BJ (cell line): ENCODE measurements at regions not wholly inside any gene's neighbourhood (a gene's known extent, or its start where the extent isn't known, plus 50 kb on each side); places are given as distances from the start of the nearest gene placed in this dataset.
"Not testable (repeated sequence)": the region's sequence is repeated elsewhere in the genome, so short reads cannot be mapped to it uniquely, and the experiment has no call there.

ENCODE experiments used
- CTCF ChIA-PET: fragments of 350-600 bp; formaldehyde crosslinking; extraction: SDS; loops from one replicate; lab custom pipeline; 2021; ENCODE audit warnings: antibody characterized with exemption, inconsistent platforms; lab: Yijun Ruan, JAX
- POLR2A ChIA-PET: fragments of 300-600 bp; sonication (Branson Sonifier 250); formaldehyde crosslinking; extraction: SDS; loops from one replicate; lab custom pipeline; 2021; ENCODE audit warnings: antibody characterized with exemption; lab: Charles Lee
- DNase-seq: peaks from one replicate; pipeline ENCODE4 v3.0.0-alpha.2; 2011; ENCODE audit warnings: low read depth
- H3K27me3 ChIP-seq: 2 replicates; pipeline ENCODE4 v1.6.0; 2011; ENCODE audit warnings: low read length; ENCODE audit not compliant: control insufficient read depth, insufficient read depth
- H3K36me3 ChIP-seq: 2 replicates; pipeline ENCODE4 v1.5.1; 2011; ENCODE audit warnings: low read length; ENCODE audit not compliant: control insufficient read depth, insufficient read depth
- H3K4me3 ChIP-seq: 2 replicates; pipeline ENCODE4 v1.5.1; 2011; ENCODE audit warnings: low read depth, mild to moderate bottlenecking, control low read depth, low read length
- TF ChIP-seq, protein P1 (sequence below): IDR thresholded peaks from 2 replicates; pipeline ENCODE4 v1.5.1; 2011; ENCODE audit warnings: low read depth, mild to moderate bottlenecking, control low read depth, inconsistent platforms, low read length, moderate library complexity; ENCODE audit not compliant: insufficient read depth

DNA sequence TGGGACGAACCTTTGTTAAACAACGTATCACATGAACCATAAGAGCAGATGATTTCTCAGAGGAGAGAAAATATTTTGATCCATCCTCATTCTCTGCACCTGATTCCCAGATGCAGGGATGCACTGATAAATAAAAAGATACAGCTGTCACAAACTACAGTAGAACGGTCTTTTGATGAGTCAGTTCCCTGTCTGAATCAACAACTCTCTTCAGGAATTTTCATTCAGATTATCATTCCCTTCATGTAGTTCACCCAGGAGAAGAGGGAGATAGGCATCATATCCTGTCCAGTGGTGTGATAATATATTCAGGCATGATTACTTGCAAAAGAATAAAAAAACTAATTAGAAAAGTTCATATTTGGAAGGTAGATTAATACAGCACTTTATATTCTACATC lies 521.5 kb downstream of the PYDC2 start:
- H3K27me3 ChIP-seq: no peaks in the 10 kb centered on the region
- H3K36me3 ChIP-seq: no peaks in the 10 kb centered on the region
- POLR2A ChIA-PET: no interaction called here
- DNase-seq: no peak
- CTCF ChIA-PET: no interaction called here
- no peak overlapping the region for H3K4me3 ChIP-seq
- TF ChIP-seq, protein P1, sequence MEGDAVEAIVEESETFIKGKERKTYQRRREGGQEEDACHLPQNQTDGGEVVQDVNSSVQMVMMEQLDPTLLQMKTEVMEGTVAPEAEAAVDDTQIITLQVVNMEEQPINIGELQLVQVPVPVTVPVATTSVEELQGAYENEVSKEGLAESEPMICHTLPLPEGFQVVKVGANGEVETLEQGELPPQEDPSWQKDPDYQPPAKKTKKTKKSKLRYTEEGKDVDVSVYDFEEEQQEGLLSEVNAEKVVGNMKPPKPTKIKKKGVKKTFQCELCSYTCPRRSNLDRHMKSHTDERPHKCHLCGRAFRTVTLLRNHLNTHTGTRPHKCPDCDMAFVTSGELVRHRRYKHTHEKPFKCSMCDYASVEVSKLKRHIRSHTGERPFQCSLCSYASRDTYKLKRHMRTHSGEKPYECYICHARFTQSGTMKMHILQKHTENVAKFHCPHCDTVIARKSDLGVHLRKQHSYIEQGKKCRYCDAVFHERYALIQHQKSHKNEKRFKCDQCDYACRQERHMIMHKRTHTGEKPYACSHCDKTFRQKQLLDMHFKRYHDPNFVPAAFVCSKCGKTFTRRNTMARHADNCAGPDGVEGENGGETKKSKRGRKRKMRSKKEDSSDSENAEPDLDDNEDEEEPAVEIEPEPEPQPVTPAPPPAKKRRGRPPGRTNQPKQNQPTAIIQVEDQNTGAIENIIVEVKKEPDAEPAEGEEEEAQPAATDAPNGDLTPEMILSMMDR: no peak

DNA sequence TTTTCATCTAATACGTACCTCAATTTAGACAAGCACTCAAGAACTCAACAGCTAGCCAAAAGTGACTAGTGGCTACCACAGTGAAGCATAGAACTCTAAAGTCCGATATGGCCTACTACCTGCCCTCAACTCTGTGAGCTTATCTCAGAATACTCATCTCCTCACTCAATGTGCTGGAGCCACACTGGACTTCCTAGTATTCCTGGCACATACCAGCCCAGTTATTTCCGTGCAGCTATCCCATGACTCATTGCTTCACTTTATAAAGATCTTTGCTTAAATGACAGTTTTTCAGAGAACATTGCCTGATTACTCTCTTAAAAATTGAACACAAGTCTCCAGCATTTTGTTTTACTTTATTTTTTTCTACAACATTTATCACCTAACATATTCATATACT lies 524.7 kb downstream of the PYDC2 start:
- CTCF ChIA-PET: no interaction called here
- no peak for DNase-seq
- TF ChIP-seq, protein P1: no peak
- Histone ChIP-seq H3K27me3 (no peaks in the 10 kb centered on the region), H3K4me3 (no peak overlapping the region), H3K36me3 (no peaks in the 10 kb centered on the region)
- POLR2A ChIA-PET: no interaction called here

DNA sequence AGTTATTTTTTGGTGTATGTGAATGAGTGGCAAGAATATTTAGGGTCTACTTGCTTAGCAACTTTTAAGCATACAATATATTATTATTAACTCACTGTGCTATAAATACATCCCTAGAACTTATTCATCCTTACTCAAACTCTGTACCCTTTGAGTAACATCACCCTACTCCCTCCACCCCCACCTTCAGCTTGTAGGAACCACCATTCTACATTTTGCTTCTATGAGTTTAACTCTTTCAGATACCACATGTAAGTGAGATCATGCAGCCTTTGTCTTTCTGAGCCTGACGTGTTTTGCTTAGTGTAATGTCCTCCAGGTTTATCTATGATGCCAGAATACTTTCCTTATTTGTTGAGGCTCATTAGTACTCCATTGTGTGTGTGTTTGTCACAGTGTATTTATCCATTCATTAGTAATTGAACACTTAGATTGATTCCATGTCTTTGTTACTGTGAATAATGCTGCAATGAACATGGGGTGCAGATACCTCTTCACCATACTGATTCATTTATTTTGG lies 526.9 kb downstream of the PYDC2 start:
- CTCF ChIA-PET: no interaction called here
- TF ChIP-seq, protein P1: no peak
- no peak for DNase-seq
- Histone ChIP-seq H3K36me3 (no peaks in the 10 kb centered on the region), H3K27me3 (no peaks in the 10 kb centered on the region), H3K4me3 (no peak overlapping the region)
- POLR2A ChIA-PET: no interaction called here

DNA sequence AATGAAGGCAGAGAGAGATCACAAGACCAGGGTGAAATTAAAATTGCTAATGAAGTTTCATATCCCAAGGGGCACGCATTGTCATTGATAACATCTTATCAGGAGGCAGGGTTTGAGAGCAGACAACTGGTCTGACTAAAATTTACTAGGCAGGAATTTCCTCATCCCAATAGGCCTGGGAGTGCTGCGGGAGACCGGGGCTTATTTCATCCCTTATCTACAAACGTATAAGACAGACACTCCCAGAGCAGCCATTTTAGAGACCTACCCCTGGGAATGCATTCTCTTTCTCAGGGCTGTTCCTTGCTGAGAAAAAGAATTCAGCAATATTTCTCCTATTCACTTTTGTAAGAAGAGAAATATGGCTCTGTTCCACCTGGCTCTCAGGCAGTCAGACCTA lies 533.0 kb downstream of the PYDC2 start:
- H3K4me3 ChIP-seq, POLR2A ChIA-PET, H3K27me3 ChIP-seq, H3K36me3 ChIP-seq, CTCF ChIA-PET, DNase-seq: not testable (repeated sequence)

DNA sequence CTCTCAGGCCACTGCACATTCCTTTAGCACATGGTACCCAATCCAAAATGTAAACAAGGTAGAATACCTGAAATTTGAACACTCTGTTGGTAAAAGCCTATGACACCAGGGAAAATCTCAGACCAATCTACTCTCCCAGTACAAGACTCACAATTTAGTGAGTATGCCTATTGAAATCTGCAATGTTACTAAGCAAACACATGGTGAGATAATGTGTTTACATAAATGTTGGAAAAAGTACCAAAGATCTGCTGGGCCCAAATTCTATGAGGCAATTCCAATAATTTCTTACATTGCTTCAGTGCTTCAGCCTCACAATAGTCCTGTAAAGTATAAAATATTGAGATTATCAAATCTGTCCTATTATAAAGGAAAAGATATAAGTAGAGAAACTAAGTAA lies 536.1 kb downstream of the PYDC2 start:
- ChIA-PET POLR2A (no interaction called here), CTCF (no interaction called here)
- TF ChIP-seq, protein P1: no peak

DNA sequence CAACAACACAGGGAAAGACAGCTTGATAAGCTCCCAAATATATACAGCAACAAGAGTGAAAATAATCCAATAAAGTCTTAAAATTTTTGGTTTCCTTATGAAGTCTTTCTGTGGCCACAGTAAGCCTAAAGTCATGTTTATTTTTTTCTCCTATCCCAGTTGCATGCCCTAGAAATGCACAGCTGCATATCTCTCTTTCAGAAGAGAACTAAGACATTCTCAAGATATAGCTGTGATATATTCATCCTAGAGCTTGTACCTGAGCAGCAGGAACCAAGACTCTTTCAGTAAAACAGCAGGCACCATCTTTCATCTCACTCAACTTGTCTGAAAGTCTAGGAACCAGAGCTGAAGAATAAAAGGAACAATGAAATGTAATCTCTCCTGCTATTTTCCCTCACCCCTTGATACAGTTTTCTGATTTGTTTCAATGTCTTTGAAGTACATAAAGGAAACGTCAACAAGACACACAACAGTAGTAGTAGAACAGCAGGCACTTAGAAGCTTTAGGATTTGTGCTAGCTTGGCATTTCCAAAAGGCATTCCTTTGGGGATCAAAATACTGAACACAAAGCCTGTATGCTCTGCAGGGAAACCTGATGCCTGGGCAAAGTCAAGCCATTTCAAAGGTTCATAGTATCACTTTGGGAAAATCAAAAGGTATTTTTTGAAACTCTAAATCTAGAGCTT lies 536.8 kb downstream of the PYDC2 start:
- CTCF ChIA-PET: interaction anchor here (1.6 kb wide), 1 partner anchor 12 kb away, joined by 3 read pairs; no protein-coding TSS in a partner anchor
- no peaks in the 10 kb centered on the region for H3K27me3 ChIP-seq
- POLR2A ChIA-PET: no interaction called here

More for the DNA sequence above, 536.1 kb downstream of the PYDC2 start:
- no peak overlapping the region for H3K4me3 ChIP-seq
- H3K36me3 ChIP-seq: no peaks in the 10 kb centered on the region
- DNase-seq: no peak
- H3K27me3 ChIP-seq: no peaks in the 10 kb centered on the region

More for the DNA sequence above, 536.8 kb downstream of the PYDC2 start:
- DNase-seq: no peak
- no peaks in the 10 kb centered on the region for H3K36me3 ChIP-seq
- no peak overlapping the region for H3K4me3 ChIP-seq
- TF ChIP-seq, protein P1: no peak
